Hepatocyte (in vitro differentiated cells): ENCODE measurements at regions not wholly inside any gene's neighbourhood (a gene's known extent, or its start where the extent isn't known, plus 50 kb on each side); places are given as distances from the start of the nearest gene placed in this dataset.

ENCODE experiments used
- EZH2 ChIP-seq: fragments of 200-600 bp; sonication (generic); IDR thresholded peaks from 2 replicates; pipeline ENCODE4 v1.6.1; 2016; ENCODE audit warnings: antibody characterized with exemption, mild to moderate bottlenecking, borderline replicate concordance
- TF ChIP-seq, protein P1 (sequence below): fragments of 200-600 bp; sonication (generic); IDR thresholded peaks from 2 replicates; pipeline ENCODE4 v1.5.1; 2016; ENCODE audit warnings: antibody characterized with exemption, mild to moderate bottlenecking; ENCODE audit not compliant: poor library complexity

DNA sequence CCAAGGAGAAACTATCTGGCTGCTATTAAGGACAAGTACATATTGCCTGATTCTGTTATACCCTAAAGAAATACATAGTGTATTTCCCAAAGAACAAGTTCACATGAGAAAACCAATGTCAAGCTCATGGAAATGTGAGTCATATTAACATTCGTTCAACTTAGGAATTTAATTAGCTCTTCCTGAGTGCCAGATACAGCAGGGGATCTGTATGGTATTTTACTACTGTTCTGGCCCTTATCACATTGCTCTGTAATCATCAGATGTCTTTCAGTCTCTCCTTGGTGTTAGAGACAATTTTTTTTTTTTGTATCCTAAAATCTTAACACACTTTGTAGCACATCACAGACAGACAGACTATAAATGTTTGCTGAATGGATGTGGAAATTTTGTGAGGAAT, 395.0 kb upstream of the CRIM1 start:
- no peak for TF ChIP-seq EZH2
- TF ChIP-seq, protein P1, sequence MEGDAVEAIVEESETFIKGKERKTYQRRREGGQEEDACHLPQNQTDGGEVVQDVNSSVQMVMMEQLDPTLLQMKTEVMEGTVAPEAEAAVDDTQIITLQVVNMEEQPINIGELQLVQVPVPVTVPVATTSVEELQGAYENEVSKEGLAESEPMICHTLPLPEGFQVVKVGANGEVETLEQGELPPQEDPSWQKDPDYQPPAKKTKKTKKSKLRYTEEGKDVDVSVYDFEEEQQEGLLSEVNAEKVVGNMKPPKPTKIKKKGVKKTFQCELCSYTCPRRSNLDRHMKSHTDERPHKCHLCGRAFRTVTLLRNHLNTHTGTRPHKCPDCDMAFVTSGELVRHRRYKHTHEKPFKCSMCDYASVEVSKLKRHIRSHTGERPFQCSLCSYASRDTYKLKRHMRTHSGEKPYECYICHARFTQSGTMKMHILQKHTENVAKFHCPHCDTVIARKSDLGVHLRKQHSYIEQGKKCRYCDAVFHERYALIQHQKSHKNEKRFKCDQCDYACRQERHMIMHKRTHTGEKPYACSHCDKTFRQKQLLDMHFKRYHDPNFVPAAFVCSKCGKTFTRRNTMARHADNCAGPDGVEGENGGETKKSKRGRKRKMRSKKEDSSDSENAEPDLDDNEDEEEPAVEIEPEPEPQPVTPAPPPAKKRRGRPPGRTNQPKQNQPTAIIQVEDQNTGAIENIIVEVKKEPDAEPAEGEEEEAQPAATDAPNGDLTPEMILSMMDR = no peak
